ENCODE measurements at regions not wholly inside any gene's neighbourhood (a gene's known extent, or its start where the extent isn't known, plus 50 kb on each side); places are given as distances from the start of the nearest gene placed in this dataset.

DNA sequence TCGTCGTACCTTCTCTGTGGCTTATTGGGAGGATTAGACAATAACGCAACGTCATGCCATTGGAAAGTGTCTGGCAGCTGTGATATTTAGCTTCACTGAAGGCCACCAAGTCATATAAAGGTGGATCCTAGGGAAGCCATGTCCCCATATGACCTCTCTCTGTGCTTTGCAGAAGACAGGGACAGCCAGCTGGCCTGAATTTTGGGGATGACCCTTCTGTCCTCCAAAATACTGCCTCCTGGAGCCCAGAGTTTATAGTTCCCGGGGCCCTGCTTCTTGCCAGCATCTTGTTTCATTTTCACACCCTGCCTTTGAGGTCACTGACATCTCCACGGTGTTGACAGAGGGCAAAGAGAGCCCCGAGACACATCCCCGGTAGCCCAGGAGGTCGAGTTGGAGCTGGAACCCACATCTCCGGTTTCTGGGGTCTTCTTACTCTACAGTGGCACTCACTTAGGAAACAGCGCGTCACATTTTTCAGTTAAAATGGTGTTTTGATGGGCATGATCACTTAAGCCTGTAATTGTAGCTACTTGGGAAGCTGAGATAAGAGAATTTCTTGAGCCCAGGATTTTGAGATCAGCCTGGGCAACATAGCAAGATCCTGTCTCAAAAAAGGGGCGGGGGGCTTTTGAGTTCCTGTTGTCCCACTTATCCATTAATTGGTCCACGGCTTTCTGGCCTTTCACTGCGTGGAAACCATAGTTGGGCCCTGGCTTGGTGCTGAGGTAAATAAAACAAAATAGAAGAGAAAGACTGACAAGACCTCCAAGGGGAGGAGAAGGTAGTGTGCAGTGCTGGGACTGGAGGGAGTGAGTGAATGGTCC is 101.1 kb downstream of the DDX1 start:
- TF ChIP-seq, protein P1, sequence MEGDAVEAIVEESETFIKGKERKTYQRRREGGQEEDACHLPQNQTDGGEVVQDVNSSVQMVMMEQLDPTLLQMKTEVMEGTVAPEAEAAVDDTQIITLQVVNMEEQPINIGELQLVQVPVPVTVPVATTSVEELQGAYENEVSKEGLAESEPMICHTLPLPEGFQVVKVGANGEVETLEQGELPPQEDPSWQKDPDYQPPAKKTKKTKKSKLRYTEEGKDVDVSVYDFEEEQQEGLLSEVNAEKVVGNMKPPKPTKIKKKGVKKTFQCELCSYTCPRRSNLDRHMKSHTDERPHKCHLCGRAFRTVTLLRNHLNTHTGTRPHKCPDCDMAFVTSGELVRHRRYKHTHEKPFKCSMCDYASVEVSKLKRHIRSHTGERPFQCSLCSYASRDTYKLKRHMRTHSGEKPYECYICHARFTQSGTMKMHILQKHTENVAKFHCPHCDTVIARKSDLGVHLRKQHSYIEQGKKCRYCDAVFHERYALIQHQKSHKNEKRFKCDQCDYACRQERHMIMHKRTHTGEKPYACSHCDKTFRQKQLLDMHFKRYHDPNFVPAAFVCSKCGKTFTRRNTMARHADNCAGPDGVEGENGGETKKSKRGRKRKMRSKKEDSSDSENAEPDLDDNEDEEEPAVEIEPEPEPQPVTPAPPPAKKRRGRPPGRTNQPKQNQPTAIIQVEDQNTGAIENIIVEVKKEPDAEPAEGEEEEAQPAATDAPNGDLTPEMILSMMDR (IDR thresholded peaks at IDR 0.05), result no peak
- no peak for TF ChIP-seq EP300 (IDR thresholded peaks at IDR 0.05)
- no peak for TF ChIP-seq POLR2AphosphoS5 (IDR thresholded peaks at IDR 0.05)
- no peak for TF ChIP-seq POLR2A (IDR thresholded peaks at IDR 0.05)

All from sigmoid colon (tissue), 4 donors.